Sigmoid colon (tissue), 6 donors: ENCODE measurements at regions not wholly inside any gene's neighbourhood (a gene's known extent, or its start where the extent isn't known, plus 50 kb on each side); places are given as distances from the start of the nearest gene placed in this dataset.

Experiments
- DNase-seq: peaks from one replicate; pipeline ENCODE4 v3.0.0-alpha.2; 2019
- H3K27ac ChIP-seq, 4 donors: fragments of 200-600 bp; sonication (generic); one replicate each; pipeline ENCODE4 v1.5.1; 2016 to 2019; ENCODE audit warnings: mild to moderate bottlenecking in 1 of 4
- H3K27me3 ChIP-seq, 3 donors: fragments of 200-600 bp; sonication (generic); one replicate each; pipeline ENCODE4 v1.5.1; 2019; ENCODE audit warnings: mild to moderate bottlenecking in 1 of 3
- H3K36me3 ChIP-seq, 4 donors: fragments of 200-600 bp; sonication (generic); one replicate each; pipeline ENCODE4 v1.5.1; 2016 to 2019
- H3K4me1 ChIP-seq, 4 donors: fragments of 200-600 bp; sonication (generic); one replicate each; pipeline ENCODE4 v1.5.1; 2017 to 2019
- H3K4me3 ChIP-seq, 4 donors: fragments of 200-600 bp; sonication (generic); one replicate each; pipeline ENCODE4 v1.5.1; 2017 to 2019; ENCODE audit warnings: mild to moderate bottlenecking in 2 of 4, moderate library complexity in 1 of 4
- H3K9me3 ChIP-seq, 4 donors: fragments of 200-600 bp in 3 of 4; sonication (generic) in 3 of 4; one replicate each; pipeline versions ENCODE4 v1.5.1 to v1.6.1; 2013 to 2019
- CTCF ChIP-seq, 4 experiments: fragments of 450-650 bp in 3 of 4; fragments of 200-600 bp in 1 of 4; IDR thresholded peaks; one replicate each; pipeline ENCODE4 v1.5.1; 2016 to 2019; ENCODE audit warnings: antibody characterized with exemption in 4 of 4, mild to moderate bottlenecking in 3 of 4, moderate library complexity in 2 of 4
- EP300 ChIP-seq, 4 donors: sonication (generic); formaldehyde crosslinking; IDR thresholded peaks; one replicate each; pipeline ENCODE4 v1.6.1; 2017; ENCODE audit warnings: antibody characterized with exemption in 4 of 4
- POLR2A ChIP-seq, 2 donors: fragments of 450-650 bp; IDR thresholded peaks; one replicate each; pipeline ENCODE4 v1.6.1; 2016; ENCODE audit warnings: antibody characterized with exemption in 2 of 2, mild to moderate bottlenecking in 2 of 2, moderate library complexity in 2 of 2
- POLR2AphosphoS5 ChIP-seq, 4 donors: sonication (generic); formaldehyde crosslinking; IDR thresholded peaks; one replicate each; pipeline ENCODE4 v1.6.1; 2017; ENCODE audit warnings: antibody characterized with exemption in 4 of 4
- WGBS, 2 donors: extraction: QIAGEN DNeasy Blood & Tissue Kit; methylation state at CpG; one replicate each; pipeline ENCODE4 v1.1.7; 2013; 5-methylcytosine and 5-hydroxymethylcytosine counted together
- intact Hi-C: fragments of 100-400 bp; cut with DNase I; formaldehyde crosslinking; loops from one replicate; pipeline ENCODE4 v1.15.1; 2023
- donor health status: healthy with polysubstance abuse.
- donor health status: healthy.

GRCh38 chr17:79680318-79680695 lies 50.4 kb upstream of the ENPP7 start:
- intact Hi-C loops = no loop called here
- H3K9me3 ChIP-seq = no peaks in the 10 kb centered on the region
- H3K4me1 ChIP-seq = peaks cover 0 to 8% (median 0%) of the 10 kb centered on the region in 4 donors
- 61 to 71% methylated on average over 3 of the region's 3 CpGs for WGBS, 2 donors
- H3K27me3 ChIP-seq = no peaks in the 10 kb centered on the region
- TF ChIP-seq CTCF (IDR thresholded peaks at IDR 0.05) (no peak), POLR2A (IDR thresholded peaks at IDR 0.05) (no peak), EP300 (IDR thresholded peaks at IDR 0.05) (no peak), POLR2AphosphoS5 (IDR thresholded peaks at IDR 0.05) (no peak)
- no peak overlapping the region for H3K4me3 ChIP-seq
- no peak overlapping the region for H3K27ac ChIP-seq
- DNase-seq = no peak
- no peaks in the 10 kb centered on the region for H3K36me3 ChIP-seq

DNA sequence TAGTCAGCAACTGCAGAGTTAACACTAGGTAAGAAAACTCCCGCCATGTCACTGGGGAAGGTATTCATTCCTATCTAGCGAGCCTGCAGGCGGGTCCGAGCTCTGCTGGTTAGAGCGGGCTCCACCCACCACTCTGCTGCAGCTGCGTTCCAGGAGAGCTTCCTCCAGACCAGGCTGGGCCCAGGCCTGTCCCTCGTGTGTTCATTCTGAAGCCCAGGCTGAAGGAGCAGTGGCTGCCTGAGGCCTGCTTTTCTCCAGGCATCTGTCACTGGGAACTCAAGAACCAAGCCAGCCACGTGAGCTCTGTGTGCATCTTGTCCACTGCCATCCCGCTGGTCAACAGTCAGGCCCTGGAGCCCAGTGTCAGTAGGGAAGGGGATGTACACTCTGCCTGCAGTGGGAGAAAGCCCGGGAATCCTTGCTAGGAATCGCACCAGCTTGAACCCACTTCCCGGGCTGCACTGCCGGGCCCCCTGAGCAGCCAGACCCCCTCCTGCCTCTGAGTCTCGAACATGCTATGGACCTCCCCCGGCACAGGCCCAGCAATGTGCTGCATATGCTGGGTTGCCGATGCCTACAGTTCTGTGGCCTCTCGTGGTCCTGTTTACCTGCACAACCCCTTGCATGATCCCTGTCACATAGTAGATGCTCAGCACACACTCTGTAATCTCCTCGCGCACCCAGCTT lies 51.0 kb upstream of the ENPP7 start:
- no peaks in the 10 kb centered on the region for H3K9me3 ChIP-seq
- TF ChIP-seq POLR2A (IDR thresholded peaks at IDR 0.05) (no peak), CTCF (IDR thresholded peaks at IDR 0.05) (no peak), POLR2AphosphoS5 (IDR thresholded peaks at IDR 0.05) (no peak), EP300 (IDR thresholded peaks at IDR 0.05) (no peak)
- H3K36me3 ChIP-seq = no peaks in the 10 kb centered on the region
- no peak for DNase-seq
- no peak overlapping the region for H3K27ac ChIP-seq
- H3K4me3 ChIP-seq = no peak overlapping the region
- H3K4me1 ChIP-seq = peaks cover 0 to 8% (median 0%) of the 10 kb centered on the region in 4 donors
- H3K27me3 ChIP-seq = no peaks in the 10 kb centered on the region
- WGBS, 2 donors = 81 to 87% methylated on average over 19 of the region's 19 CpGs
- intact Hi-C loops = no loop called here

DNA sequence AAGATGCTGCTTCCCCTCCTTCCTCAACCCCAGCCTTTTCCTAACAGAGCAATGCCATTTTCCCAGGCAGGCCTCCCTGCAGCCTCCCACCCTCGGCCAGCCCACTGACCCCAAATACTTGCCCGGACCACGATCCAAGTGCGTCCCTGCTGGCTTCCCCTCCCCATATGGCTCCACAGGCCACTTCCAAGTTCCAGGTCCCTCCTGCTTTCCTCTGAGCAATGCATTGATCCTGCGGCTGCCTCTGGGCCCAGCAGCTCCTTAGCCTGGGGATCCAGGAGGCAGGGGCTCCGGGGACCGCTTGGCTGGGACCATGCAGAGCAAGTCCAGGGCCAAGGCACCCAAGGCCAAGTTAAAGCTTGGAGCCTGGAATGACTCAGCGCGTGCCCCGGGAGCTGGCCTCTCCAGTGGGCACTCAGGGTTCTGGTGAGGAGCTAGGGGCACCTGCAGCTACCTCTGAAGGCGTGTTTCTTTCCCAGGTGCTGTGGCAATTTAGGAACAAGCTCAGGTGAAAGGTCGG lies 51.9 kb upstream of the ENPP7 start:
- TF ChIP-seq CTCF (IDR thresholded peaks at IDR 0.05) = no peak
- TF ChIP-seq POLR2A (IDR thresholded peaks at IDR 0.05) = no peak
- no peak for TF ChIP-seq EP300 (IDR thresholded peaks at IDR 0.05)
- no peak for TF ChIP-seq POLR2AphosphoS5 (IDR thresholded peaks at IDR 0.05)
- intact Hi-C loops = no loop called here
- Histone ChIP-seq H3K4me1 (peaks cover 0 to 4% (median 0%) of the 10 kb centered on the region in 4 donors), H3K36me3 (no peaks in the 10 kb centered on the region), H3K9me3 (peaks cover 0 to 8% (median 0%) of the 10 kb centered on the region in 4 donors), H3K27ac (no peak overlapping the region), H3K4me3 (no peak overlapping the region), H3K27me3 (no peaks in the 10 kb centered on the region)
- WGBS, 2 donors = 62 to 64% methylated on average over 12 of the region's 12 CpGs
- DNase-seq = no peak

DNA sequence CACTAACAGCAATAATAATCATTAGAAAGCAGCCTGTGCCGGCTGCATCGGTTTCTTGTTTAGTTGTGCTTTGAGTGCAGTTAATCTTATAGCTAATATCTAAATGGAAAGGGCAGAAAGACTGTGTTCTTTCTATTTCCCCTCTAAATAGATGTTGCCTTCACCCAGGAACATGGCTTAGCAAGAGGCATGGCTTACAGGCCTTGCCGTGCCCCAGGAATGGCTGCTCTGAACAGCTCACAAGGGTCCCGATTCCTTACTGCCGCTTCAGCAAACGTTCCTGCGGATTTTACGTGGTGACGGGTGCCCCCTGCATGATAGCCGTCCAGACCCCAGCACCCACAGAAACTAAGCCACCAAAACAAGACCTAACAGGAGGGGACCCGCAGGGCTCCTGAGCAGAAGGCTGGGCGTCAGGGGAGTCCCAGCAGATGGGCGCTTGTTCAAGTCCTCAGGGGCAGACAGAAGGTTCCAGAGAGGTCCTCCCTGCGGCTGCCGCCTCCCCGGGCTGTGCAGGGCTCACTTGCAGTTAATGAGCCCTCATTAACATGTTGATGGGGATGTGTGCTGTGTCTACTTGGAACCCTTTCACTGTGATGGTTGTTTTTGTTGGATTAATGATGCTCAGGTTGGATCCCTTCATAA lies 52.5 kb upstream of the ENPP7 start:
- Histone ChIP-seq H3K27me3 (no peaks in the 10 kb centered on the region), H3K4me1 (no peaks in the 10 kb centered on the region), H3K9me3 (peaks cover 0 to 10% (median 0%) of the 10 kb centered on the region in 4 donors), H3K27ac (no peak overlapping the region), H3K4me3 (no peak overlapping the region), H3K36me3 (no peaks in the 10 kb centered on the region)
- TF ChIP-seq POLR2A (IDR thresholded peaks at IDR 0.05) = no peak
- TF ChIP-seq EP300 (IDR thresholded peaks at IDR 0.05) = no peak
- no peak for TF ChIP-seq CTCF (IDR thresholded peaks at IDR 0.05)
- TF ChIP-seq POLR2AphosphoS5 (IDR thresholded peaks at IDR 0.05) = no peak
- no peak for DNase-seq
- intact Hi-C loops = no loop called here
- 75 to 77% methylated on average over 16 of the region's 16 CpGs for WGBS, 2 donors
